ENCODE measurements at regions not wholly inside any gene's neighbourhood (a gene's known extent, or its start where the extent isn't known, plus 50 kb on each side); places are given as distances from the start of the nearest gene placed in this dataset.
A peak's percentile ranks its signal among the peaks of the same experiment; 100 is the strongest.

GRCh38 chr14:100643426-100643825, 56.2 kb upstream of the BEGAIN start:
- Histone ChIP-seq H3K4me2 (ENCODE audit: insufficient read depth, low read length) (no peak overlapping the region), H4K20me1 (ENCODE audit: insufficient read depth, low read length) (no peaks in the 10 kb centered on the region), H3K27ac (ENCODE audit: low read depth, low read length) (no peak overlapping the region), H3K36me3 (ENCODE audit: insufficient read depth, low read length) (no peaks in the 10 kb centered on the region), H3K79me2 (ENCODE audit: insufficient read depth, low read length) (no peaks in the 10 kb centered on the region), H3K9me3 (ENCODE audit: low read depth, low read length) (no peaks in the 10 kb centered on the region), H3K4me3 (ENCODE audit: insufficient read depth, low read length) (no peak overlapping the region), H2AFZ (ENCODE audit: low read length) (no peak overlapping the region), H3K4me1 (ENCODE audit: insufficient read depth, low read length) (peaks cover 12% of the 10 kb centered on the region), H3K27me3 (ENCODE audit: insufficient read depth, low read length) (no peaks in the 10 kb centered on the region)
- DNase-seq (ENCODE audit: insufficient read length, low spot score, missing footprints) = peak; percentile 68
- no peak for TF ChIP-seq CTCF (IDR thresholded peaks at IDR 0.05; ENCODE audit: extremely low read depth, low read depth, low read length)

DNA sequence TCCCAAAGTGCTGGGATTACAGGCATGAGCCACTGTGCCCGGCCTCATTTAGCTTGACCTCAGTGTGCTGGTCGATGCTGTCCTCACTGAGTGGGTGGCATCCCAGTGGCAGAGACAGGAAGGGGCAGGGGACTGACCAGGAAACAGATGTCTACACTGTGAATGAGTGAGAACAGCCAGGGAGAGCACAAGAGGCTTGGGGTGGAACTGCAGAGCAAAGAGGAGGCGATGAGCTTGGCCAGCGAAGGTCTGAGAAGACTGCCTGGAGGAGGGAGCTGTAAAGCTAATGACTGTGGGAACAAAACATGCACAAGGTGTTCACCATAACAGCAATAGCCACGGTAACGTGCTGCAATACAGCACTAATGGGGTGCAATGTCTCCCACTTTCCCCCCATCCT, 57.2 kb upstream of the BEGAIN start:
- Histone ChIP-seq H2AFZ (ENCODE audit: low read length) (no peak overlapping the region), H3K4me3 (ENCODE audit: insufficient read depth, low read length) (no peak overlapping the region), H3K79me2 (ENCODE audit: insufficient read depth, low read length) (no peaks in the 10 kb centered on the region), H3K36me3 (ENCODE audit: insufficient read depth, low read length) (no peaks in the 10 kb centered on the region), H3K9me3 (ENCODE audit: low read depth, low read length) (no peaks in the 10 kb centered on the region), H3K27ac (ENCODE audit: low read depth, low read length) (no peak overlapping the region), H3K27me3 (ENCODE audit: insufficient read depth, low read length) (no peaks in the 10 kb centered on the region), H3K4me1 (ENCODE audit: insufficient read depth, low read length) (peaks cover 18% of the 10 kb centered on the region), H3K4me2 (ENCODE audit: insufficient read depth, low read length) (no peak overlapping the region), H4K20me1 (ENCODE audit: insufficient read depth, low read length) (no peaks in the 10 kb centered on the region)
- no peak for TF ChIP-seq CTCF (IDR thresholded peaks at IDR 0.05; ENCODE audit: extremely low read depth, low read depth, low read length)
- DNase-seq (ENCODE audit: insufficient read length, low spot score, missing footprints) = peak; percentile 58

DNA sequence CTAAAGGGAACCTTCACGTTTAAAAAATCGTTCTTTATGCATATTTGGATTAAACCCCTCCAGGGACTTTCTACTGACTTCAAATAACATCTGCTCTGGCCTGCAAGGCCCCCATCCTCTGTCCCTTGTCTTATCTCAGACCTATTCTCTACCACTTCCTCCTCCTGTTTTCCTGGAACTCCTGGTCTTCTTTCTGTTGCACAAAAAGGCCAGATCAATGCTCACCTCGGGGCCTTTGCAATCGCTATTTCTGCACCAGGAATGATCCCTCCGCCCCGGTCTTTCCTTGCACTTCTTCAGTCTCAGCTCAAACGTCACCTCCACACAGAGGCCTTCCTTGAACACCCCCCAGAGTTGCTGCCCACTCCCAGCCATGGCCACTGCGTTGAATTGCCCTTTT, 57.6 kb upstream of the BEGAIN start:
- Histone ChIP-seq H2AFZ (ENCODE audit: low read length) (no peak overlapping the region), H3K36me3 (ENCODE audit: insufficient read depth, low read length) (no peaks in the 10 kb centered on the region), H3K4me1 (ENCODE audit: insufficient read depth, low read length) (peaks cover 20% of the 10 kb centered on the region), H3K4me2 (ENCODE audit: insufficient read depth, low read length) (no peak overlapping the region), H3K4me3 (ENCODE audit: insufficient read depth, low read length) (no peak overlapping the region), H3K9me3 (ENCODE audit: low read depth, low read length) (no peaks in the 10 kb centered on the region), H3K79me2 (ENCODE audit: insufficient read depth, low read length) (no peaks in the 10 kb centered on the region), H3K27me3 (ENCODE audit: insufficient read depth, low read length) (no peaks in the 10 kb centered on the region), H4K20me1 (ENCODE audit: insufficient read depth, low read length) (no peaks in the 10 kb centered on the region), H3K27ac (ENCODE audit: low read depth, low read length) (no peak overlapping the region)
- no peak for TF ChIP-seq CTCF (IDR thresholded peaks at IDR 0.05; ENCODE audit: extremely low read depth, low read depth, low read length)
- peak; percentile 35 for DNase-seq (ENCODE audit: insufficient read length, low spot score, missing footprints)

GRCh38 chr14:100645196-100645981, 58.2 kb upstream of the BEGAIN start:
- Histone ChIP-seq H3K79me2 (ENCODE audit: insufficient read depth, low read length) (no peaks in the 10 kb centered on the region), H3K4me3 (ENCODE audit: insufficient read depth, low read length) (no peak overlapping the region), H3K27ac (ENCODE audit: low read depth, low read length) (no peak overlapping the region), H3K36me3 (ENCODE audit: insufficient read depth, low read length) (no peaks in the 10 kb centered on the region), H3K4me1 (ENCODE audit: insufficient read depth, low read length) (peaks cover 17% of the 10 kb centered on the region), H2AFZ (ENCODE audit: low read length) (peak overlapping the region; percentile 58), H4K20me1 (ENCODE audit: insufficient read depth, low read length) (no peaks in the 10 kb centered on the region), H3K4me2 (ENCODE audit: insufficient read depth, low read length) (peak overlapping the region; percentile 43), H3K9me3 (ENCODE audit: low read depth, low read length) (no peaks in the 10 kb centered on the region), H3K27me3 (ENCODE audit: insufficient read depth, low read length) (no peaks in the 10 kb centered on the region)
- DNase-seq (ENCODE audit: insufficient read length, low spot score, missing footprints) = peak; percentile 96
- peak; percentile 86 for TF ChIP-seq CTCF (IDR thresholded peaks at IDR 0.05; ENCODE audit: extremely low read depth, low read depth, low read length)
